C4-2B (cell line): ENCODE measurements at regions not wholly inside any gene's neighbourhood (a gene's known extent, or its start where the extent isn't known, plus 50 kb on each side); places are given as distances from the start of the nearest gene placed in this dataset.

Experiments used
- CTCF ChIP-seq: fragments of 450-650 bp; conservative IDR thresholded peaks from 2 replicates; pipeline ENCODE4 v1.5.1; 2017; ENCODE audit warnings: mild to moderate bottlenecking
- ZFX ChIP-seq: fragments of 450-650 bp; IDR thresholded peaks from 2 replicates; pipeline ENCODE4 v1.6.1; 2017

- TF ChIP-seq CTCF (no peak), ZFX (no peak)
Observed at GRCh38 chr5:117487556-117487955, 912.9 kb upstream of the SEMA6A start.
